ENCODE measurements at regions not wholly inside any gene's neighbourhood (a gene's known extent, or its start where the extent isn't known, plus 50 kb on each side); places are given as distances from the start of the nearest gene placed in this dataset.

GRCh38 chr11:79956061-79956460 is 515.2 kb upstream of the TENM4 start:
- DNase-seq (ENCODE audit: low read depth), result no peak

GRCh38 chr11:79953629-79954028 is 512.8 kb upstream of the TENM4 start:
- DNase-seq (ENCODE audit: low read depth), result no peak

- no peak for DNase-seq (ENCODE audit: low read depth)
Measured at GRCh38 chr11:79950741-79951140, 509.9 kb upstream of the TENM4 start.

- DNase-seq (ENCODE audit: low read depth), result no peak
Measured at GRCh38 chr11:79950172-79950571, 509.3 kb upstream of the TENM4 start.

- no peak for DNase-seq (ENCODE audit: low read depth)
Measured at GRCh38 chr11:79949574-79949973, 508.7 kb upstream of the TENM4 start.

- no peak for DNase-seq (ENCODE audit: low read depth)
Measured at GRCh38 chr11:79942646-79943045, 501.8 kb upstream of the TENM4 start.

GRCh38 chr11:79942090-79942489 is 501.3 kb upstream of the TENM4 start:
- DNase-seq (ENCODE audit: low read depth), result peak; percentile 22

GRCh38 chr11:79940974-79941735 is 500.3 kb upstream of the TENM4 start:
- peak; percentile 36 for DNase-seq (ENCODE audit: low read depth)

GRCh38 chr11:79940165-79940564 is 499.3 kb upstream of the TENM4 start:
- no peak for DNase-seq (ENCODE audit: low read depth)

GRCh38 chr11:79939111-79939510 is 498.3 kb upstream of the TENM4 start:
- peak; percentile 7 for DNase-seq (ENCODE audit: low read depth)

- no peak for DNase-seq (ENCODE audit: low read depth)
Measured at GRCh38 chr11:79937676-79938334, 497.0 kb upstream of the TENM4 start.

GRCh38 chr11:79932612-79933011 is 491.8 kb upstream of the TENM4 start:
- no peak for DNase-seq (ENCODE audit: low read depth)

GRCh38 chr11:79931692-79932091 is 490.9 kb upstream of the TENM4 start:
- DNase-seq (ENCODE audit: low read depth), result no peak

GRCh38 chr11:79926707-79927106 is 485.9 kb upstream of the TENM4 start:
- no peak for DNase-seq (ENCODE audit: low read depth)

GRCh38 chr11:79925570-79925969 is 484.7 kb upstream of the TENM4 start:
- no peak for DNase-seq (ENCODE audit: low read depth)

GRCh38 chr11:79922641-79923040 is 481.8 kb upstream of the TENM4 start:
- DNase-seq (ENCODE audit: low read depth), result no peak

- DNase-seq (ENCODE audit: low read depth), result no peak
Measured at GRCh38 chr11:79920480-79920879, 479.6 kb upstream of the TENM4 start.

- no peak for DNase-seq (ENCODE audit: low read depth)
Measured at GRCh38 chr11:79919350-79919749, 478.5 kb upstream of the TENM4 start.

- no peak for DNase-seq (ENCODE audit: low read depth)
Measured at GRCh38 chr11:79918846-79919245, 478.0 kb upstream of the TENM4 start.

- DNase-seq (ENCODE audit: low read depth), result no peak
Measured at GRCh38 chr11:79906164-79906563, 465.3 kb upstream of the TENM4 start.

- DNase-seq (ENCODE audit: low read depth), result peak; percentile 14
Measured at GRCh38 chr11:79902493-79902892, 461.7 kb upstream of the TENM4 start.

- no peak for DNase-seq (ENCODE audit: low read depth)
Measured at GRCh38 chr11:79897896-79898295, 457.1 kb upstream of the TENM4 start.

GRCh38 chr11:79896258-79896657 is 455.4 kb upstream of the TENM4 start:
- peak; percentile 2 for DNase-seq (ENCODE audit: low read depth)

GRCh38 chr11:79894111-79894510 is 453.3 kb upstream of the TENM4 start:
- DNase-seq (ENCODE audit: low read depth), result no peak

Data from amniotic epithelial cell (primary cell).